ENCODE measurements at regions not wholly inside any gene's neighbourhood (a gene's known extent, or its start where the extent isn't known, plus 50 kb on each side); places are given as distances from the start of the nearest gene placed in this dataset.

DNA sequence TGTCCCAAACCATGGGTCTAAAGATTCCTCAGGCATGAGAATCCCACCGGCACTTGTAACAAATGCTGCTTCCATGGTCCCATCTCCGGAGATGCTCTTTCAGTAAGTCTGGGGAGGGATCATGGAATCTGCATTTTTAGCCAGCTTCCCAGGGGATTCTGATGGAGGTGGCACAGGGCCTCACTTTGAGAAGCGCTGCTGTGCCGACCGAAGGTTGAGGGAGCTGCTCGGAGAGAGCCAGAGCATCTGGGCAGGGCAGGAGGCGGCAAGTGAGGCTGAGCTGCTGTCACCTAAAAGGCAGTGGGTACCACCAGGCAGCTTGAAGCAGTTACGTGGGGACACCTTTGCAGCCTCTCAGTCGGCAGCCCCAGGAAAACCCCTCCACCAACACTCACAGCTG, 100.2 kb upstream of the CDYL start:
- H3K79me2 ChIP-seq (ENCODE audit: control insufficient read depth, insufficient read depth, low read length), result no peaks in the 10 kb centered on the region
- H3K27ac ChIP-seq (ENCODE audit: extremely low read depth, low read depth, low read length), result no peak overlapping the region
- POLR2A ChIA-PET, result interaction anchor here (0.8 to 1.5 kb wide), 3 partner anchors 10 to 102 kb away, joined by 3 to 4 read pairs (median 4); no protein-coding TSS in a partner anchor
- CTCF ChIA-PET (ENCODE audit: low intra/inter-chr PET ratio), result no interaction called here
- no peak for FAIRE-seq
- peaks cover 0 to 6% of the 10 kb centered on the region in 2 experiments; a peak in 1 of 5 replicates for H3K4me1 ChIP-seq (replicated peaks in 1 of 2; ENCODE audit: control insufficient read depth in 2 of 2, insufficient read depth in 2 of 2, low read length in 2 of 2)
- H3K4me2 ChIP-seq (ENCODE audit: insufficient read depth, low read length), result no peak overlapping the region
- H3K27me3 ChIP-seq (ENCODE audit: control insufficient read depth in 2 of 2, insufficient read depth in 2 of 2, low read length in 2 of 2), result peaks cover 0 to 10% of the 10 kb centered on the region in 2 experiments; a peak in 2 of 5 replicates
- H3K9ac ChIP-seq (ENCODE audit: insufficient read depth in 1 of 2, low read depth in 2 of 2, low read length in 2 of 2), result no peak overlapping the region
- no peak overlapping the region; the same call in 1 of the 2 replicates for H2AFZ ChIP-seq (ENCODE audit: low read depth, low read length)
- no peaks in the 10 kb centered on the region for H4K20me1 ChIP-seq (replicated peaks; ENCODE audit: control insufficient read depth, insufficient read depth, low read length)
- WGBS (ENCODE audit: insufficient coverage, low coverage, missing lambda C conversion rate), result 26% methylated on average over 9 of the region's 9 CpGs
- no TSS peak for BruUV-seq (replicated peaks)
- H3K9me1 ChIP-seq (ENCODE audit: control insufficient read depth, insufficient read depth, low read length), result no peaks in the 10 kb centered on the region
- intact Hi-C loops (cut with micrococcal nuclease), result no loop called here
- no peak for ATAC-seq
- no peak overlapping the region for H3K4me3 ChIP-seq
- in situ Hi-C loops (cut with MboI), result no loop called here
- no peak for DNase-seq (ENCODE audit: extremely low read depth in 1 of 4, low spot score in 3 of 4)
- no peaks in the 10 kb centered on the region for H3K36me3 ChIP-seq (ENCODE audit: control insufficient read depth, insufficient read depth, low read length)
- no peaks in the 10 kb centered on the region for H3K9me3 ChIP-seq (replicated peaks; ENCODE audit: control insufficient read depth, insufficient read depth, low read depth, low read length)
- no peak for TF ChIP-seq PTBP1 (IDR thresholded peaks at IDR 0.05; ENCODE audit: low read depth, low read length)
- no peak for TF ChIP-seq MAFG (tag; conservative IDR thresholded peaks at IDR 0.05)
- TF ChIP-seq ZNF232 (CRISPR knock-in tag; IDR thresholded peaks at IDR 0.05), result no peak
- TF ChIP-seq, protein P1, sequence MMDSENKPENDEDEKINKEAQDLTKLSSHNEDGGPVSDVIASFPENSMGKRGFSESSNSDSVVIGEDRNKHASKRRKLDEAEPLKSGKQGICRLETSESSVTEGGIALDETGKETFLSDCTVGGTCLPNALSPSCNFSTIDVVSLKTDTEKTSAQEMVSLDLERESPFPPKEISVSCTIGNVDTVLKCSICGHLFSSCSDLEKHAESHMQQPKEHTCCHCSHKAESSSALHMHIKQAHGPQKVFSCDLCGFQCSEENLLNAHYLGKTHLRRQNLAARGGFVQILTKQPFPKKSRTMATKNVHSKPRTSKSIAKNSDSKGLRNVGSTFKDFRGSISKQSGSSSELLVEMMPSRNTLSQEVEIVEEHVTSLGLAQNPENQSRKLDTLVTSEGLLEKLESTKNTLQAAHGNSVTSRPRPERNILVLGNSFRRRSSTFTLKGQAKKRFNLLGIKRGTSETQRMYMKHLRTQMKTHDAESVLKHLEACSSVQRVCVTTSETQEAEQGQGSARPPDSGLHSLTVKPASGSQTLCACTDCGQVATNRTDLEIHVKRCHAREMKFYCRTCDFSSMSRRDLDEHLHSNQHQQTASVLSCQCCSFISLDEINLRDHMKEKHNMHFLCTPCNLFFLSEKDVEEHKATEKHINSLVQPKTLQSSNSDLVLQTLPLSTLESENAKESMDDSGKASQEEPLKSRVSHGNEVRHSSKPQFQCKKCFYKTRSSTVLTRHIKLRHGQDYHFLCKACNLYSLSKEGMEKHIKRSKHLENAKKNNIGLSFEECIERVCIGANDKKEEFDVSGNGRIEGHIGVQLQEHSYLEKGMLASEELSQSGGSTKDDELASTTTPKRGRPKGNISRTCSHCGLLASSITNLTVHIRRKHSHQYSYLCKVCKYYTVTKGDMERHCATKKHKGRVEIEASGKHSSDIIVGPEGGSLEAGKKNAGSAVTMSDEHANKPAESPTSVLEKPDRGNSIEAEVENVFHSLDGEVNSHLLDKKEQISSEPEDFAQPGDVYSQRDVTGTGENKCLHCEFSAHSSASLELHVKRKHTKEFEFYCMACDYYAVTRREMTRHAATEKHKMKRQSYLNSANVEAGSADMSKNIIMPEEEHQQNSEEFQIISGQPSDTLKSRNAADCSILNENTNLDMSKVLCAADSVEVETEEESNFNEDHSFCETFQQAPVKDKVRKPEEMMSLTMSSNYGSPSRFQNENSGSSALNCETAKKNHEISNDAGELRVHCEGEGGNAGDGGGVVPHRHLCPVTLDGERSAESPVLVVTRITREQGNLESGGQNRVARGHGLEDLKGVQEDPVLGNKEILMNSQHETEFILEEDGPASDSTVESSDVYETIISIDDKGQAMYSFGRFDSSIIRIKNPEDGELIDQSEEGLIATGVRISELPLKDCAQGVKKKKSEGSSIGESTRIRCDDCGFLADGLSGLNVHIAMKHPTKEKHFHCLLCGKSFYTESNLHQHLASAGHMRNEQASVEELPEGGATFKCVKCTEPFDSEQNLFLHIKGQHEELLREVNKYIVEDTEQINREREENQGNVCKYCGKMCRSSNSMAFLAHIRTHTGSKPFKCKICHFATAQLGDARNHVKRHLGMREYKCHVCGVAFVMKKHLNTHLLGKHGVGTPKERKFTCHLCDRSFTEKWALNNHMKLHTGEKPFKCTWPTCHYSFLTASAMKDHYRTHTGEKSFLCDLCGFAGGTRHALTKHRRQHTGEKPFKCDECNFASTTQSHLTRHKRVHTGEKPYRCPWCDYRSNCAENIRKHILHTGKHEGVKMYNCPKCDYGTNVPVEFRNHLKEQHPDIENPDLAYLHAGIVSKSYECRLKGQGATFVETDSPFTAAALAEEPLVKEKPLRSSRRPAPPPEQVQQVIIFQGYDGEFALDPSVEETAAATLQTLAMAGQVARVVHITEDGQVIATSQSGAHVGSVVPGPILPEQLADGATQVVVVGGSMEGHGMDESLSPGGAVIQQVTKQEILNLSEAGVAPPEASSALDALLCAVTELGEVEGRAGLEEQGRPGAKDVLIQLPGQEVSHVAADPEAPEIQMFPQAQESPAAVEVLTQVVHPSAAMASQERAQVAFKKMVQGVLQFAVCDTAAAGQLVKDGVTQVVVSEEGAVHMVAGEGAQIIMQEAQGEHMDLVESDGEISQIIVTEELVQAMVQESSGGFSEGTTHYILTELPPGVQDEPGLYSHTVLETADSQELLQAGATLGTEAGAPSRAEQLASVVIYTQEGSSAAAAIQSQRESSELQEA (IDR thresholded peaks at IDR 0.05; ENCODE audit: low read depth), result no peak
- TF ChIP-seq SMAD1 (IDR thresholded peaks at IDR 0.05; ENCODE audit: low read depth, low read length, partially characterized antibody), result no peak
- TF ChIP-seq SIN3B (IDR thresholded peaks at IDR 0.05; ENCODE audit: low read depth), result no peak
- TF ChIP-seq, protein P2, sequence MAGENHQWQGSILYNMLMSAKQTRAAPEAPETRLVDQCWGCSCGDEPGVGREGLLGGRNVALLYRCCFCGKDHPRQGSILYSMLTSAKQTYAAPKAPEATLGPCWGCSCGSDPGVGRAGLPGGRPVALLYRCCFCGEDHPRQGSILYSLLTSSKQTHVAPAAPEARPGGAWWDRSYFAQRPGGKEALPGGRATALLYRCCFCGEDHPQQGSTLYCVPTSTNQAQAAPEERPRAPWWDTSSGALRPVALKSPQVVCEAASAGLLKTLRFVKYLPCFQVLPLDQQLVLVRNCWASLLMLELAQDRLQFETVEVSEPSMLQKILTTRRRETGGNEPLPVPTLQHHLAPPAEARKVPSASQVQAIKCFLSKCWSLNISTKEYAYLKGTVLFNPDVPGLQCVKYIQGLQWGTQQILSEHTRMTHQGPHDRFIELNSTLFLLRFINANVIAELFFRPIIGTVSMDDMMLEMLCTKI (IDR thresholded peaks at IDR 0.05; ENCODE audit: partially characterized antibody), result no peak
- TF ChIP-seq DIDO1 (tag; IDR thresholded peaks at IDR 0.05; ENCODE audit: low read depth), result no peak
- no peak for TF ChIP-seq ILF3 (IDR thresholded peaks at IDR 0.05; ENCODE audit: borderline replicate concordance)
- TF ChIP-seq ZBTB17 (CRISPR knock-in tag; IDR thresholded peaks at IDR 0.05), result no peak
- TF ChIP-seq KLF13 (tag; IDR thresholded peaks at IDR 0.05; ENCODE audit: borderline replicate concordance, low read depth), result no peak
- no peak for TF ChIP-seq NR2F6 (CRISPR knock-in tag; IDR thresholded peaks at IDR 0.05)
- no peak for TF ChIP-seq SMAD4 (CRISPR knock-in tag; conservative IDR thresholded peaks at IDR 0.05)
- TF ChIP-seq TEAD2 (tag; IDR thresholded peaks at IDR 0.05), result no peak

Measured in K562 (cell line).